Tibial artery (tissue), 4 donors: ENCODE measurements at regions not wholly inside any gene's neighbourhood (a gene's known extent, or its start where the extent isn't known, plus 50 kb on each side); places are given as distances from the start of the nearest gene placed in this dataset.

ENCODE experiments used
- DNase-seq, 2 donors: peaks; one replicate each; pipeline ENCODE4 v3.0.0-alpha.2; 2019
- H3K27ac ChIP-seq, 2 donors: fragments of 200-600 bp; sonication (generic) in 1 of 2; 1 replicate in 1 of 2; 2 replicates in 1 of 2; pipeline ENCODE4 v1.5.1; 2018 to 2019; ENCODE audit warnings: mild to moderate bottlenecking in 1 of 2
- H3K27me3 ChIP-seq, 2 donors: fragments of 200-600 bp; sonication (generic) in 1 of 2; one replicate each; pipeline versions ENCODE4 v1.5.1 to v1.6.0; 2016 to 2019
- H3K36me3 ChIP-seq, 3 donors: fragments of 200-600 bp; sonication (generic) in 2 of 3; one replicate each; pipeline ENCODE4 v1.5.1; 2016 to 2019; ENCODE audit warnings: mild to moderate bottlenecking in 2 of 3
- H3K4me1 ChIP-seq, 4 donors: fragments of 200-600 bp; sonication (generic) in 2 of 4; 1 replicate in 3 of 4; 2 replicates in 1 of 4; pipeline ENCODE4 v1.5.1; 2016 to 2019
- H3K4me3 ChIP-seq, 2 donors: fragments of 200-600 bp; sonication (generic) in 1 of 2; 1 replicate in 1 of 2; 2 replicates in 1 of 2; pipeline ENCODE4 v1.5.1; 2018 to 2019; ENCODE audit warnings: mild to moderate bottlenecking in 2 of 2
- H3K9me3 ChIP-seq, 3 donors: fragments of 200-600 bp; sonication (generic) in 1 of 3; one replicate each; pipeline ENCODE4 v1.5.1; 2016 to 2019
- intact Hi-C: fragments of 100-400 bp; cut with DNase I; formaldehyde crosslinking; loops from one replicate; pipeline ENCODE4 v1.15.0; 2023; ENCODE audit warnings: low total_unique reads
- TF ChIP-seq, protein P1 (sequence below), 2 experiments: fragments of 200-600 bp in 1 of 2; fragments of 450-650 bp in 1 of 2; IDR thresholded peaks; one replicate each; pipeline ENCODE4 v1.5.1; 2017 to 2019; ENCODE audit warnings: antibody characterized with exemption in 2 of 2, mild to moderate bottlenecking in 1 of 2, moderate library complexity in 1 of 2

DNA sequence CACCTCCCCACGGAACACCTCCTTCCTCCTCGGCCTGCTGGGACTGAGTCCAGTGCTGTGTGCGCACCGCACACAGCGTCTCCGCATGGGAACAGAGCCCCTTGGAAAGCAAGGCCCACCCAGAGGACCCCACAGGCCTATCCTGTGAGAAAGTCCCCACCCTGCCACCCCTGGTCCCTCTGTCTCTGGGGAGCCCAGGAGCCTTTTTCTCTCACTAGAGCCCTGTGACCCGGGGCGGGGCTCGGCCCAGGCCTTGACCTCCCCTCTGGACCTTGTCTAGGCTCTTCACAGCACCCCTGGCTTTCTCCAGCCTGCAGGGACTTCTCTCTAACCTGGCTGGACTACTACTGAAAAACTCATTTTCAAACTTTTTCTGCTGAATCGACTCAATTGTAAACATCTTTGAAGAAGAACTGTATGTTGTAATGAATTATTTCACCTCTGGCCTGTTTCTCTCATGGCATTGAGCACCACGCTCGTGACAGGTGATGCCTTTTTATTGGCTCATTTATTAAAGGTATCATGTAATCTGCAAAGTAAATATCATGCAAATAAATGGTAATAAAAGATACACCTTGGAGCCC lies 89.2 kb downstream of the IRX1 start:
- Histone ChIP-seq H3K4me1 (no peaks in the 10 kb centered on the region), H3K27ac (no peak overlapping the region), H3K9me3 (no peaks in the 10 kb centered on the region), H3K36me3 (no peaks in the 10 kb centered on the region), H3K27me3 (no peaks in the 10 kb centered on the region), H3K4me3 (no peak overlapping the region)
- DNase-seq, result no peak
- TF ChIP-seq, protein P1, sequence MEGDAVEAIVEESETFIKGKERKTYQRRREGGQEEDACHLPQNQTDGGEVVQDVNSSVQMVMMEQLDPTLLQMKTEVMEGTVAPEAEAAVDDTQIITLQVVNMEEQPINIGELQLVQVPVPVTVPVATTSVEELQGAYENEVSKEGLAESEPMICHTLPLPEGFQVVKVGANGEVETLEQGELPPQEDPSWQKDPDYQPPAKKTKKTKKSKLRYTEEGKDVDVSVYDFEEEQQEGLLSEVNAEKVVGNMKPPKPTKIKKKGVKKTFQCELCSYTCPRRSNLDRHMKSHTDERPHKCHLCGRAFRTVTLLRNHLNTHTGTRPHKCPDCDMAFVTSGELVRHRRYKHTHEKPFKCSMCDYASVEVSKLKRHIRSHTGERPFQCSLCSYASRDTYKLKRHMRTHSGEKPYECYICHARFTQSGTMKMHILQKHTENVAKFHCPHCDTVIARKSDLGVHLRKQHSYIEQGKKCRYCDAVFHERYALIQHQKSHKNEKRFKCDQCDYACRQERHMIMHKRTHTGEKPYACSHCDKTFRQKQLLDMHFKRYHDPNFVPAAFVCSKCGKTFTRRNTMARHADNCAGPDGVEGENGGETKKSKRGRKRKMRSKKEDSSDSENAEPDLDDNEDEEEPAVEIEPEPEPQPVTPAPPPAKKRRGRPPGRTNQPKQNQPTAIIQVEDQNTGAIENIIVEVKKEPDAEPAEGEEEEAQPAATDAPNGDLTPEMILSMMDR (IDR thresholded peaks at IDR 0.05), result no peak
- intact Hi-C loops, result no loop called here

DNA sequence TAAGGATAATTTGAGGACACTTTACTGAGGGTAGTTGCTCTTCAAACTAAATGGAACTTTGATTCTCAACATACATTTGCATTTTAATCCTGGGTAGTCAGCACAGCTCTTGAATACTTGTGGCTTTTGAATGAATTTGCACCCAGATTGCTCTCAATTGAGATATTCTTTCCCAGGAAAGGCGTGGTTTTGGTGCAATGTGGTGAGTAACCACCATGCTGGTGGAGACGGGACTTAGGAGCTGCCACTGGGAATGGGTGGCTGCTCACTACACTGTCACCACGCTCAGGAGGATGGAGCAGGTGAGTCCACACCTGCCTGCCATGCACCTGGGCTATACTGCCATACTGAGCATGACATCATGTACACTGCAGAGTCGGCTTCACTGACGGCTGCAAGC lies 99.2 kb downstream of the IRX1 start:
- H3K27me3 ChIP-seq, result no peaks in the 10 kb centered on the region
- no peak overlapping the region for H3K4me3 ChIP-seq
- no peak overlapping the region for H3K27ac ChIP-seq
- intact Hi-C loops, result no loop called here
- no peaks in the 10 kb centered on the region for H3K4me1 ChIP-seq
- TF ChIP-seq, protein P1 (IDR thresholded peaks at IDR 0.05), result no peak
- DNase-seq, result no peak
- no peaks in the 10 kb centered on the region for H3K9me3 ChIP-seq
- H3K36me3 ChIP-seq, result no peaks in the 10 kb centered on the region

DNA sequence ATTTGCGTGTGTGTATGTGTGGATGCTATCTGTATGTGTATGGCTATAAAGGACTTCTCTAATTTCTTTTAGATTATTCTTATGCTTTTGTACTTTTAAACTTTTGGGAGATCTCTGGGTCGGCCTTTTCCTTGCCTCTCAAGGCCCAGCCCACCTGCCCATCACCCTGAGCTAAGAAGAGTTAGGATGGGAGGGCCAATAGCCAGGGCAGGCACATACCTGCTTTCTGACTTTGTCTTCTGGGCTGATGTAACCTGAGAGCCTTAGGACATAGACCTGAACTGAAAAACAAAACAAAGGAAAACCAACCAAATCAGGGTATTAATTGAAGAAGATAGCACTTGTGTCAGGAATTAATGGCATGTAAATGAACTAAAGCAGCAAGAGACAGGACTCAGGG lies 100.2 kb downstream of the IRX1 start:
- Histone ChIP-seq H3K4me3 (no peak overlapping the region), H3K27me3 (no peaks in the 10 kb centered on the region), H3K27ac (no peak overlapping the region), H3K4me1 (no peaks in the 10 kb centered on the region), H3K9me3 (no peaks in the 10 kb centered on the region), H3K36me3 (no peaks in the 10 kb centered on the region)
- TF ChIP-seq, protein P1 (IDR thresholded peaks at IDR 0.05), result no peak
- intact Hi-C loops, result no loop called here
- DNase-seq, result no peak

DNA sequence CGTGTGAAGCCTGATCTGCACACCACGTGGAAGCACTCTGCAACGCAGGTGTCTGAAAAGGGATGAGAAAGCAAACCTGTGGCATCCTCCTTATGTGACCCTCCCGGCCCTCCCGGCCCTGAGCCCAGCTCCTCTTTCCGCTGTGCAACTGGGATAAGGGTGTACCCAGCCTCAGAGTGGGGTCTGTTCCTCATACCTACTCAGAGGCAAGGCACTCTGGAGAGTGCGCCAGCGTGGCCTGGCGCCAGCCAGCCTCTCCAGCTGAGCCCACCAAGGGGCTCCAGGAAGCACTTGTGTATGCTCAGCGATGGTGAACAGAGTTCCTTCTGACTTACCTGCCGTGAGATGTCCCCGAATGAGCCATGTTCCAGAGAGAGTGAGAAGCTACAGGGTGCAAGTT lies 102.8 kb downstream of the IRX1 start:
- Histone ChIP-seq H3K27ac (no peak overlapping the region), H3K9me3 (no peaks in the 10 kb centered on the region), H3K4me3 (no peak overlapping the region), H3K4me1 (no peaks in the 10 kb centered on the region), H3K27me3 (no peaks in the 10 kb centered on the region), H3K36me3 (no peaks in the 10 kb centered on the region)
- TF ChIP-seq, protein P1 (IDR thresholded peaks at IDR 0.05), result no peak
- DNase-seq, result no peak
- intact Hi-C loops, result no loop called here

DNA sequence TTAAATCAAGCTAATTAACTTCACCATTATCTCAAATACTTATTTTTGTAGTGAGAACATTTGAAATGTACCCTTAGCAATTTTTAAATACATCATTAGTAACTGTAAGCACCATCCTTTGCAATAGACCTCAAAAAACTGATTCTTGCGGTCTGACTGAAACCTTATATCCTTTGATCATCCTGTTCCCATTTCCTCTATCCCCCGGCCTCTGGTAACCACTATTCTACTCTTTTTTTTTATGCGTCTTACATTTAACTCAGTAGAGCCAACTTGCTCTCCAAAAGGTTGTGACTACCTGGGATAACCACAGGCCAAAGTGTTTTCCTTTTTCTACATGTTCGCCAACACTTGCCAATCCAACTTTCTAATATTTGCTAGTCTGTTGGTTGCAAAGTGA lies 106.1 kb downstream of the IRX1 start:
- no peaks in the 10 kb centered on the region for H3K36me3 ChIP-seq
- no peak overlapping the region for H3K27ac ChIP-seq
- no peaks in the 10 kb centered on the region for H3K4me1 ChIP-seq
- H3K27me3 ChIP-seq, result no peaks in the 10 kb centered on the region
- TF ChIP-seq, protein P1 (IDR thresholded peaks at IDR 0.05), result no peak
- no peak overlapping the region for H3K4me3 ChIP-seq
- intact Hi-C loops, result no loop called here
- no peak for DNase-seq
- no peaks in the 10 kb centered on the region for H3K9me3 ChIP-seq

DNA sequence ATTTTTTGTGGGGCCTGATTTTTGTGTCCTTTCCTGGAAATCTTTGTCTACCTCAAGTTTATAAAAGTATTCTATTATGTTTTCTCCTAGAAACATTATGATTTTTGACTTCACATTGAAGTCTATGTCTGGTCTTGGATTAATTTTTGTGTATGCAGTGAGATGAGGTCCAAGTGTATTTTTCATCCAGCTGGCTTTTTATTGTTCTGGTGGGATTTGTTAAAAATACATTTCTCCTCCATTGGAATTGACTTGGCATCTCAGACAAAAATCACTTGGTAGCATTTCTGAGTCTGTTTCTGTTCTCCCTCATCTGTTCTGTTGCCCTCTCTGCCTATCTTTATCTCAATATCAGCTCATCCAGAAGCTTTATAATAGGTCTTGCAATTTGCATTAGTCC lies 109.0 kb downstream of the IRX1 start:
- TF ChIP-seq, protein P1 (IDR thresholded peaks at IDR 0.05), result no peak
- H3K27ac ChIP-seq, result no peak overlapping the region

More for the DNA sequence above, 109.0 kb downstream of the IRX1 start:
- no peak for DNase-seq
- H3K27me3 ChIP-seq, result no peaks in the 10 kb centered on the region
- no peaks in the 10 kb centered on the region for H3K4me1 ChIP-seq
- H3K4me3 ChIP-seq, result no peak overlapping the region
- intact Hi-C loops, result no loop called here
- no peaks in the 10 kb centered on the region for H3K9me3 ChIP-seq
- H3K36me3 ChIP-seq, result no peaks in the 10 kb centered on the region
